ENCODE measurements at regions not wholly inside any gene's neighbourhood (a gene's known extent, or its start where the extent isn't known, plus 50 kb on each side); places are given as distances from the start of the nearest gene placed in this dataset.

DNA sequence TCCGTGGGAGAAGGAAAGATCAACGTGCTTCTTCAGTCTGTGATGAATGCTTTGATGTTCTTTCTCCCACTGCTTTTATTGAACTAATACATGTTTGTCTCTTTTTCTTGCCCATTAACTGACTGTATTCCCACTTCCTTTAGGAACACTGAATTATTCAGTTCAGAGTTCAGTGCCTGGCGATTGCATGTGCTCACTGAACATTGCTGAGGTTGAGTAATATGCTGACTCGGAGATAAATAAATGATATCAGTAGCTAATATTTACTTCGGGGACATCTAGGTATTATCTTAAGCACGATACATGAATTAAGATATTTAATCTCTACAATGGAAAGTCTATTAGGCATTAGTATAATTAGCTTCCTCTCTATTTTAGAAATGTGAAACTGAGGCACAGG, 102.3 kb upstream of the OR5AK2 start:
- POLR2A ChIA-PET = no interaction called here
- no peak for TF ChIP-seq CTCF (IDR thresholded peaks at IDR 0.05; ENCODE audit: control extremely low read depth, extremely low read depth, low read depth, missing control alignments)
- no peak for DNase-seq (ENCODE audit: extremely low spot score)
- CTCF ChIA-PET = interaction anchor here (1.2 to 1.7 kb wide), 3 partner anchors 10 to 317 kb away, joined by 3 to 4 read pairs (median 3); no protein-coding TSS in a partner anchor

GRCh38 chr11:56885854-56886253, 102.9 kb upstream of the OR5AK2 start:
- no peak for TF ChIP-seq CTCF (IDR thresholded peaks at IDR 0.05; ENCODE audit: control extremely low read depth, extremely low read depth, low read depth, missing control alignments)
- POLR2A ChIA-PET = no interaction called here
- DNase-seq (ENCODE audit: extremely low spot score) = no peak
- CTCF ChIA-PET = interaction anchor here (1.3 to 1.7 kb wide), 3 partner anchors 9 to 23 kb away, joined by 3 to 4 read pairs (median 3); no protein-coding TSS in a partner anchor

DNA sequence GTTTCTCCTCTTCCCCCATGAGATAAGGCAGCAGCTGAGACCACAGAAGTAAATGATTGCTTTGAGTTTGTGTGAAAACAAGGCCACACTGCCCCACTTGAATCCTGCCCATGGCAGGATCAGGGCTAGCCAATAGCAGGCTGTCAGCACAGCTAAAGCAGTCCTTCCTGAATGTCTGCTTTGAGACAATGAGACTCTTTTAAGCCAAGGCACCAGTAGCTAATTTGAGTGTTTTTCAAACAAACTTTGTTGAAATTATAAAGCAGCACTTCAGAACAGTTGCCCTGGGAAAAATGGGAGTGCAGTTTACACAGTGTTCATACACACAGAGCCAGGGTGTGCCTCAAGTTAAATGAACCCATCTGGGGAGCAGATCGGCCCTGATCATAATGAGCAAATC, 103.5 kb upstream of the OR5AK2 start:
- CTCF ChIA-PET = interaction anchor here (1.0 to 2.0 kb wide), 5 partner anchors 8 to 24 kb away, joined by 3 to 4 read pairs (median 3); no protein-coding TSS in a partner anchor
- no peak for DNase-seq (ENCODE audit: extremely low spot score)

GRCh38 chr11:56883371-56883987, 105.2 kb upstream of the OR5AK2 start:
- DNase-seq (ENCODE audit: extremely low spot score) = no peak
- ChIA-PET POLR2A (no interaction called here), CTCF (interaction anchor here (2.0 kb wide), 1 partner anchor 10 kb away, joined by 4 read pairs; no protein-coding TSS in a partner anchor)
- TF ChIP-seq CTCF (IDR thresholded peaks at IDR 0.05; ENCODE audit: control extremely low read depth, extremely low read depth, low read depth, missing control alignments) = no peak

More for the DNA sequence above, 103.5 kb upstream of the OR5AK2 start:
- no peak for TF ChIP-seq CTCF (IDR thresholded peaks at IDR 0.05; ENCODE audit: control extremely low read depth, extremely low read depth, low read depth, missing control alignments)
- POLR2A ChIA-PET = no interaction called here

DNA sequence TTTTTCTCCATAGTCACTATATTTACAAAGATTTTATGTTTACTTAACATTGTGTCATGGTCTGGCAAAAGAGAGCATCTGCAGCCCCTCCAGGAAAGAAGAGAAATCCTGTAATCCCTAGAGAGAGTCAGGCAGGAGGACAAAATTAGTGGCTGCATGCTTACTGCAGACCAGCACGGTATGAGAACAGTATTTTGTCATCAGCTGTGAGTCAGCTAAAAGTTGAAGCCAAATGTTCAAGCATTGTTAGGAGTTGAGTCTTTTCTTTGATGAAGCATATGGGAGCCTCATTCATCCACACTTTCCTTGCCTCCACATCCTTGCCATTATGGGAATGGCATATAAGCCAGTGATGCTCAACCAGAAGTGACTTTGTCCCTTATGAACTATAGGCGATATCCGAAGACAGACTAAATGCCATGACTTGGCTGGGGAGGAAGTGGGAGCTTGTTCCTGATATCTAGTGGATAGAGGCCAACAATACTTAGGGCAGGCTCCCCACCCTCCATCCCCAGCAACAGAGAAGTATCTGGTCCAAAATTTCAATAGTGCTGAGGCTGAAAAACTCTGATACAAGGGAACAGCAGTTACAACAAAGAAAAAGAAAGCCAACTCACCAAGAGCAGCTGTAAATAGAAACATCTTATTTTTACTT, 112.0 kb upstream of the OR5AK2 start:
- POLR2A ChIA-PET = no interaction called here
- TF ChIP-seq CTCF (IDR thresholded peaks at IDR 0.05; ENCODE audit: control extremely low read depth, extremely low read depth, low read depth, missing control alignments) = no peak
- CTCF ChIA-PET = interaction anchor here (1.4 kb wide), 1 partner anchor 9 kb away, joined by 4 read pairs; no protein-coding TSS in a partner anchor
- DNase-seq (ENCODE audit: extremely low spot score) = no peak

DNA sequence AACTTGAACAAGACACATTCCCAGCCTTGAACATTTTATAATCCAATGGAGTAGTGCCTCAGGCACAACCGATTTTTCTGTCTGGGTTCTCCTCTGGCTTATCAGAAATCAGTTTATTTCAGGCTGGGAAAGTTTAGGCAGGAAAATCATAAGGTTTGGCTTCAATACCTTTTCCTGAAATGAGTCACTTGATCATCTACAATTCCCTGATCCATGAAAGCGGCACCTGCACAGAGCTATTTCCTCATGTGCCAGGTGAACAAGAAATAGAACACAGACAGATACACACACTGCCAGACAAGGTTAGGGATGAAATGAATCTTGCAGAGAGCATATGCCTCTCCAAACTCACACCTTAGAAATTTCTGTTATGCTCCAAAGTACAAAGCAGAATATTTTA, 106.7 kb upstream of the OR9G4 start:
- ChIA-PET CTCF (interaction anchor here (1.5 kb wide), 1 partner anchor 12 kb away, joined by 7 read pairs; no protein-coding TSS in a partner anchor), POLR2A (no interaction called here)
- no peak for DNase-seq (ENCODE audit: extremely low spot score)
- TF ChIP-seq CTCF (IDR thresholded peaks at IDR 0.05; ENCODE audit: control extremely low read depth, extremely low read depth, low read depth, missing control alignments) = no peak
